ENCODE measurements at regions not wholly inside any gene's neighbourhood (a gene's known extent, or its start where the extent isn't known, plus 50 kb on each side); places are given as distances from the start of the nearest gene placed in this dataset.
"Not testable (repeated sequence)": the region's sequence is repeated elsewhere in the genome, so short reads cannot be mapped to it uniquely, and the experiment has no call there.

- no peak for DNase-seq (ENCODE audit: low read depth)
These were observed 92.2 kb upstream of the MAML3 start for GRCh38 chr4:140246216-140246615.

GRCh38 chr4:140244328-140244727 is 90.3 kb upstream of the MAML3 start:
- no peak for DNase-seq (ENCODE audit: low read depth)

- peak; percentile 8 for DNase-seq (ENCODE audit: low read depth)
These were observed 89.3 kb upstream of the MAML3 start for GRCh38 chr4:140243278-140243753.

- no peak for DNase-seq (ENCODE audit: low read depth)
These were observed 88.6 kb upstream of the MAML3 start for GRCh38 chr4:140242357-140243277.

- DNase-seq (ENCODE audit: low read depth): no peak
These were observed 86.3 kb upstream of the MAML3 start for GRCh38 chr4:140240237-140240636.

GRCh38 chr4:140239311-140239710 is 85.3 kb upstream of the MAML3 start:
- no peak for DNase-seq (ENCODE audit: low read depth)

- no peak for DNase-seq (ENCODE audit: low read depth)
These were observed 84.5 kb upstream of the MAML3 start for GRCh38 chr4:140238351-140239056.

GRCh38 chr4:140237616-140238350 is 83.8 kb upstream of the MAML3 start:
- DNase-seq (ENCODE audit: low read depth): no peak

GRCh38 chr4:140236654-140237169 is 82.7 kb upstream of the MAML3 start:
- DNase-seq (ENCODE audit: low read depth): no peak

GRCh38 chr4:140234697-140235060 is 80.7 kb upstream of the MAML3 start:
- DNase-seq (ENCODE audit: low read depth): no peak

GRCh38 chr4:140233791-140234696 is 80.1 kb upstream of the MAML3 start:
- no peak for DNase-seq (ENCODE audit: low read depth)

GRCh38 chr4:140229881-140230280 is 75.9 kb upstream of the MAML3 start:
- DNase-seq (ENCODE audit: low read depth): no peak

- no peak for DNase-seq (ENCODE audit: low read depth)
These were observed 73.3 kb upstream of the MAML3 start for GRCh38 chr4:140227286-140227685.

GRCh38 chr4:140223056-140223810 is 69.2 kb upstream of the MAML3 start:
- no peak for DNase-seq (ENCODE audit: low read depth)

GRCh38 chr4:140222171-140222570 is 68.2 kb upstream of the MAML3 start:
- no peak for DNase-seq (ENCODE audit: low read depth)

GRCh38 chr4:140220058-140220457 is 66.1 kb upstream of the MAML3 start:
- DNase-seq (ENCODE audit: low read depth): no peak

GRCh38 chr4:140219567-140219966 is 65.6 kb upstream of the MAML3 start:
- no peak for DNase-seq (ENCODE audit: low read depth)

- not testable (repeated sequence) for DNase-seq (ENCODE audit: low read depth)
These were observed 65.1 kb upstream of the MAML3 start for GRCh38 chr4:140219070-140219469.

GRCh38 chr4:140213749-140214148 is 59.8 kb upstream of the MAML3 start:
- peak; percentile 3 for DNase-seq (ENCODE audit: low read depth)

- DNase-seq (ENCODE audit: low read depth): no peak
These were observed 59.1 kb upstream of the MAML3 start for GRCh38 chr4:140213116-140213515.

All from stimulated activated CD4-positive, alpha-beta T cell treated with anti-CD3 and anti-CD28 coated beads, Interleukin-2, amount 100 ng/mL, for 4 hours (primary cell).